GM12864 (cell line): ENCODE measurements at regions not wholly inside any gene's neighbourhood (a gene's known extent, or its start where the extent isn't known, plus 50 kb on each side); places are given as distances from the start of the nearest gene placed in this dataset.

Source experiments
- DNase-seq: peaks from one replicate; pipeline ENCODE4 v3.0.0-alpha.2; 2011; ENCODE audit warnings: low read depth
- H3K4me3 ChIP-seq: 2 replicates; pipeline ENCODE4 v1.5.1; 2011; ENCODE audit warnings: mild to moderate bottlenecking, low read depth, low read length, control low read depth
- CTCF ChIP-seq: IDR thresholded peaks from 2 replicates; pipeline ENCODE4 v1.5.1; 2011; ENCODE audit warnings: low read depth, mild to moderate bottlenecking, moderate library complexity, low read length, control low read depth, inconsistent platforms; ENCODE audit errors: missing control alignments

DNA sequence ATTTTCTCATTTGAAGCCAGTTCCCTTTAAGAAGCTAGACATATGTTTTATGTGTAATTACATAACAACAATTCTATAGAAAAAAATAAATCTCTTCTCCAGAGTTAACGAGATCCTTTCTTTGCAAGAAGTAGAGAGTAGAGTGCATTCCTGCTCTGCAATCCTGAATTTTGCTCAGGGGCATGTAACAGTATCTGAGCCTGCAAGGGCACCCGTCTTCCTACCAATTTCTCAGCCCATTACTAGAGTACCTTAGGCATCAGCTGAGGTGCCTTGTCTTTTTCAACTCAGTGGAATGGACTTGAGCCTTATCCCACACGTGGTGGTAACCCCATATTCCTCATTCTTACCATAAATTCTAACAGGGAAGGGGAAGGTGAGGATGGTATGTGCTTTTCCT, 205.9 kb downstream of the IKZF2 start:
- DNase-seq, result no peak
- no peak for TF ChIP-seq CTCF
- no peak overlapping the region for H3K4me3 ChIP-seq

DNA sequence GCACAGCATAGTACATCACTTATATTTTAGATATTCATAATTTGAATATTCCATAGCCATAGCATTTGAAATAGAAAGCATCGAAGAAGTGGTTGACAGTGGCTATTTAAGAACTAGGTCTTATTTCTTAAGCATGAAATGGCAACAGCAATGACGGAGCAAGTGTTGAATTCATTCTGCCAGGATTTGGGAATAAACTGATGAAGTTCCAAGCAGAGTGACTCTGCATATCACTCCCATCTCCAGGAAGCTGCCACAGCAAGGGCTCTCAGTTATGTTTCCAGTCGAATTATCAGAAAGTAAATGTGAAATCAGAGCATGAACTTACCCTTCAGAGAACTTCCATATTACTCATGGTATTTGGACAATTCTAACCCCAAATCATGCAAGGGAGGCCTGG, 208.1 kb downstream of the IKZF2 start:
- H3K4me3 ChIP-seq, result no peak overlapping the region
- no peak for TF ChIP-seq CTCF
- DNase-seq, result no peak

DNA sequence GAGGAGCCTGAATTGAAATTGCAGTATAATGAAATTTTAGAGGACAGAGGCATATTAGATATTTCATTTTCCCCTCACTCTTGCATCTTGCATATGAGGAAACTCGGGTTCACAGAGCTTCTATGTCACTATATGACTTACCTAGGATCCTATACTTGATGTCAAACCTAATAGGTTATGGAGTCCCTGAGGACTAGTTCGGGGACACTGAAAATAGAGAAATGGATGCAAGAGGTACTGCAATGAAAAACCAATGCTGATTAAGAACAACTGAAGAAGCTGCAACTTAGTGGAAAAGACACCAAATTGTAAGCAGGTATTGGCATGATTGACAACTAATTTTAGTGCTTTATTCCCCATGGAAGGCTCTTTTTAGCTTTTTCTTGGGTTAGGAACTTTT, 210.1 kb downstream of the IKZF2 start:
- TF ChIP-seq CTCF, result no peak
- H3K4me3 ChIP-seq, result no peak overlapping the region
- no peak for DNase-seq

DNA sequence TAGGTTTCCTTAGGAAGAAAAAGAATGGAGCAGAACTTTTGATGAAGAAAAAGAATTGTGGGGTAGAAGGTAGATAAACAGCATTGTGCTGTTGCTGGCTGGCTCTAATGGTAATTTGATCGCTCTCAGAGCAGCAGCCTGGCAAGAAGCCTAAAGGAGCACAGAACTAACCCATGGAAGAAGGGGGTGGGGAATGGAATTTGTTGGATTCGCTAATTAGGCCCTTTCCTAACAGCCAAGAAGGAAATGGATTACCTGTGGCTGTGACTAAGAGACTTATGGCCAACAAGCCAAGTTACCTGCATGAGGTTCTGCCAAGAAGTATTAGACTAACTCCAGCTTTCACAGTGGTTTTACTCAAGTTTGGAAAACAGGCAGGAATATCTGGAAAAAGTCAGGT, 210.6 kb downstream of the IKZF2 start:
- no peak for DNase-seq
- TF ChIP-seq CTCF, result no peak
- no peak overlapping the region for H3K4me3 ChIP-seq

GRCh38 chr2:212939777-212940531, 211.5 kb downstream of the IKZF2 start:
- no peak for TF ChIP-seq CTCF
- H3K4me3 ChIP-seq, result no peak overlapping the region
- DNase-seq, result no peak

- no peak for DNase-seq
- H3K4me3 ChIP-seq, result no peak overlapping the region
- no peak for TF ChIP-seq CTCF
Observed at GRCh38 chr2:212938144-212938793, 213.1 kb downstream of the IKZF2 start.

DNA sequence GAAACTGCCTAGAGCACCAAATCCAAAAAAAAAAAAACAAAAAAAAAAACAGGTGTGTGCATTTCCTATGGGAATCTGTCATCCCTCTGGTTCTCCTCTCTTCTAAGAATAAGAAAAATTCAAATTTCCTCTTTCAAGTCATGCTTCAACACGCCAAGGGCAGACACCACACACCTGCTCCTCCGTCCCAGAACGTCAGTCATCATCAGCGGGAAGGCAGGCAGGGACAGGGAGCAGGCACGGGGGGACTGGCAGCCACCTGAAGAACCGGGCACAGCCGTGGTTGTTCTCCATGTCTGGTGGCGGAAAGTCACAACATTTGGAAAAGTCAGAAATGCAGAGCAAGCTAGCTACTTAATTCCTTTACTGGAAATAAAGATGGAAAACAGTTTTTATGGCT, 214.8 kb downstream of the IKZF2 start:
- DNase-seq, result no peak
- no peak overlapping the region for H3K4me3 ChIP-seq
- TF ChIP-seq CTCF, result no peak
